Lung (tissue), 11 donors: ENCODE measurements at regions not wholly inside any gene's neighbourhood (a gene's known extent, or its start where the extent isn't known, plus 50 kb on each side); places are given as distances from the start of the nearest gene placed in this dataset.

ENCODE experiments used
- ATAC-seq: fragments of 200-7000 bp; cut with Tn5 transposase; one replicate; pipeline ENCODE4 v1.9.1; 2020; ENCODE audit warnings: moderate number of reproducible peaks; ENCODE audit not compliant: insufficient read depth, low FRiP score
- DNase-seq, 3 donors: peaks; one replicate each; pipeline ENCODE4 v3.0.0-alpha.2; 2013 to 2017
- H3K27ac ChIP-seq, 2 donors: one replicate each; pipeline ENCODE4 v1.5.1; 2013; ENCODE audit warnings: mild to moderate bottlenecking in 2 of 2, moderate library complexity in 2 of 2, control low read depth in 1 of 2, inconsistent platforms in 1 of 2, low read depth in 1 of 2, low read length in 1 of 2
- H3K27me3 ChIP-seq, 3 donors: one replicate each; pipeline ENCODE4 v1.5.1; 2013; ENCODE audit warnings: low read length in 2 of 3; ENCODE audit not compliant: control insufficient read depth in 3 of 3, insufficient read depth in 3 of 3
- H3K36me3 ChIP-seq, 4 donors: one replicate each; pipeline ENCODE4 v1.5.1; 2013; ENCODE audit warnings: low read length in 4 of 4, mild to moderate bottlenecking in 1 of 4, moderate library complexity in 1 of 4; ENCODE audit not compliant: control insufficient read depth in 4 of 4, insufficient read depth in 4 of 4
- H3K4me1 ChIP-seq, 5 donors: one replicate each; pipeline ENCODE4 v1.5.1; 2013; ENCODE audit warnings: low read length in 5 of 5, mild to moderate bottlenecking in 2 of 5, moderate library complexity in 1 of 5; ENCODE audit not compliant: control insufficient read depth in 5 of 5, insufficient read depth in 5 of 5
- H3K4me3 ChIP-seq: one replicate; pipeline ENCODE4 v1.5.1; 2013; ENCODE audit warnings: mild to moderate bottlenecking, control low read depth, moderate library complexity
- H3K9ac ChIP-seq, 2 donors: one replicate each; pipeline ENCODE4 v1.5.1; 2013; ENCODE audit warnings: low read length in 2 of 2, control low read depth in 1 of 2; ENCODE audit not compliant: insufficient read depth in 1 of 2
- H3K9me3 ChIP-seq, 4 donors: one replicate each; pipeline ENCODE4 v1.5.1; 2013; ENCODE audit warnings: low read length in 3 of 4, mild to moderate bottlenecking in 1 of 4, moderate library complexity in 1 of 4; ENCODE audit not compliant: control insufficient read depth in 4 of 4, insufficient read depth in 3 of 4
- WGBS, 2 donors: extraction: QIAGEN DNeasy Blood & Tissue Kit; methylation state at CpG; one replicate each; pipeline ENCODE4 v1.1.7; 2013; 5-methylcytosine and 5-hydroxymethylcytosine counted together
- TF ChIP-seq, protein P1 (sequence below): IDR thresholded peaks from 2 replicates; pipeline ENCODE4 v1.5.1; 2012; ENCODE audit warnings: mild to moderate bottlenecking; ENCODE audit errors: control extremely low read depth, extremely low read depth
- donor health status: control.
- donor health status: control.
- donor health status: Bipolar disorder and iron deficiency.
- donor health status: healthy.
- donor health status: DM: yes; HTN: yes; CAD: no.

DNA sequence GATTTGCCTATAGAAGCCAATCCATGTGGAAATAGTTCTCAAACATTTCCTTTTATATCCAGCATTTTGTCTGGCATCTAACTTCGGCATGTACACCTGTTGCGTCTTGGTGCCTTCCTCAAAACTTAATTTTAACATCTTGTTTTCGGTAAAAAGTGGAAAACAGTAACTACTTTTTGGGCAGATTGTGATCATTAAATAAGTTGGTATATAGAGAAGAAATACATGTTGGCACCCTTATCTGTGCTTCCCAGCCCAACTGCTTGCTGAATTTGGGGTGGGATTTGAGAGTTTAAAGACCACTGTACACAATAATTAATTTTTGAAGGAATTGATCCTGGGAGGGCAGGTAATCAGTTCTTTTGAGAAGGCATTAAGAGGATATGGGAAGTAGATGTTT lies 566.8 kb downstream of the PDCD6IP start:
- Histone ChIP-seq H3K4me3 (no peak overlapping the region), H3K27me3 (no peaks in the 10 kb centered on the region), H3K9ac (no peak overlapping the region), H3K27ac (no peak overlapping the region), H3K36me3 (no peaks in the 10 kb centered on the region), H3K4me1 (no peaks in the 10 kb centered on the region), H3K9me3 (no peaks in the 10 kb centered on the region)
- TF ChIP-seq, protein P1, sequence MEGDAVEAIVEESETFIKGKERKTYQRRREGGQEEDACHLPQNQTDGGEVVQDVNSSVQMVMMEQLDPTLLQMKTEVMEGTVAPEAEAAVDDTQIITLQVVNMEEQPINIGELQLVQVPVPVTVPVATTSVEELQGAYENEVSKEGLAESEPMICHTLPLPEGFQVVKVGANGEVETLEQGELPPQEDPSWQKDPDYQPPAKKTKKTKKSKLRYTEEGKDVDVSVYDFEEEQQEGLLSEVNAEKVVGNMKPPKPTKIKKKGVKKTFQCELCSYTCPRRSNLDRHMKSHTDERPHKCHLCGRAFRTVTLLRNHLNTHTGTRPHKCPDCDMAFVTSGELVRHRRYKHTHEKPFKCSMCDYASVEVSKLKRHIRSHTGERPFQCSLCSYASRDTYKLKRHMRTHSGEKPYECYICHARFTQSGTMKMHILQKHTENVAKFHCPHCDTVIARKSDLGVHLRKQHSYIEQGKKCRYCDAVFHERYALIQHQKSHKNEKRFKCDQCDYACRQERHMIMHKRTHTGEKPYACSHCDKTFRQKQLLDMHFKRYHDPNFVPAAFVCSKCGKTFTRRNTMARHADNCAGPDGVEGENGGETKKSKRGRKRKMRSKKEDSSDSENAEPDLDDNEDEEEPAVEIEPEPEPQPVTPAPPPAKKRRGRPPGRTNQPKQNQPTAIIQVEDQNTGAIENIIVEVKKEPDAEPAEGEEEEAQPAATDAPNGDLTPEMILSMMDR, result no peak
- no peak for ATAC-seq
- DNase-seq, result no peak
- whole genome bisulfite sequencing, 2 donors, result 93% methylated on average over 3 of the region's 3 CpGs

DNA sequence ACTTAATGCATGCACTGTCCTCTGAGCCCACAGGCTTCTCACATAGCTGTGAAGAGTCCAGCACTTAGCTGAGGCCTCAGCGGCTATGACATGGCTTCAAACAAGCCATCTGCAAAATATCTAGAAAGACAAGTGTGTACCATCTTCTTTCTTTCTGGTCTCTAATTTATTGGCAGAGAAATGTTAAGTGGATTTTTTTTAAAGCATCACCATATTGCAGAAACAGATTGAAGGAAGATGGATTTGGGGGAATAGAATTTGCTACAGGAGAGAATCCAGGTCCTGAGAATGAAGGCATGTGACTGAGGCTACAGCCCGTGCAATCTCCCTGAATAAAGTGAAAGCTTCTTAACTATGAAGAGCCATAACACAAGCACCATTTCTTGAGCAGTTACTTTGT lies 567.3 kb downstream of the PDCD6IP start:
- DNase-seq (no peak), ATAC-seq (no peak)
- H3K27ac ChIP-seq, result no peak overlapping the region
- TF ChIP-seq, protein P1, result no peak
- WGBS, 2 donors, result 83 to 92% methylated on average over 2 of the region's 2 CpGs
- no peak overlapping the region for H3K4me3 ChIP-seq
- no peaks in the 10 kb centered on the region for H3K4me1 ChIP-seq
- no peaks in the 10 kb centered on the region for H3K27me3 ChIP-seq
- peaks cover 0 to 2% (median 0%) of the 10 kb centered on the region in 4 donors for H3K9me3 ChIP-seq
- no peaks in the 10 kb centered on the region for H3K36me3 ChIP-seq
- no peak overlapping the region for H3K9ac ChIP-seq

DNA sequence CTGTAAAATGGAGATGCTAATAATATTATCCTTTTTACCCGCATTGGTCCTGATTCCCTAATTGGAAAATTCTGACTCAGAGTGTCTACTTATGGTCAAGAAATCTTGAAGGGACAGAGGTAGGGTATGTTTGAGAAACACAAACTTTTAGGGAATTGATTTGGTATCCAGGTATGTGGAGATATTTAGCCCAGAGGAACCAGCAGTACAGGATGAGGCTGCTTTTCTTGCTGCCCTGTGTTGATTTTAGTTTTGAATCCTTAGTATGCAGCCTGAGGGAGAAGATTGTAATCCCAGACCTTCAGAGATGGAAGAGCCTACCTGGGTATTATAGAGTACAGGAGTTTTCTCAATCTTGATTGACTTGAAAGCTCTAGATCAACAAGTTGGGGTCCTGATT lies 569.1 kb downstream of the PDCD6IP start:
- H3K27me3 ChIP-seq, result no peaks in the 10 kb centered on the region
- no peak overlapping the region for H3K27ac ChIP-seq
- TF ChIP-seq, protein P1, result no peak
- whole genome bisulfite sequencing, 2 donors, result 87 to 91% methylated on average over 1 of the region's 1 CpG
- DNase-seq (no peak), ATAC-seq (no peak)
- H3K4me1 ChIP-seq, result no peaks in the 10 kb centered on the region
- peaks cover 0 to 4% (median 0%) of the 10 kb centered on the region in 4 donors for H3K9me3 ChIP-seq
- H3K4me3 ChIP-seq, result no peak overlapping the region
- no peak overlapping the region for H3K9ac ChIP-seq
- H3K36me3 ChIP-seq, result no peaks in the 10 kb centered on the region

DNA sequence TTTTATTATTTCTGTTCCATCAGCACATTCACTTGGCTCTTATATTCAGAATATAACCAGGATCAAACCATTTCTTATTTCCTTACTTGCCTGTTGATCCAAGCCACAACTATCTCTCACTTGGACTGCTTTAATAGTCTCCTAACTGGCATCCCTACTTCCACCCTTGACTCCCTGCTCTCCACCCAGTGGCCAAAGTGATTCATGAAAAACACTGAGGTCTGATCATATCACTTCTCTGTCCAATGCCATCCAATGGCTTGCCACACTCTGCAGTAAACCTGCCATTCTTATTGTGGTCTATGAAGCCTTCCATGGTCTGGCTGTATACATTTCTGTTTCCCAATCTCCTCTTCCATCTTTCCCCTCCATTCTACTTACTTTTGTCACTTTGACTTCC lies 576.1 kb downstream of the PDCD6IP start:
- no peak for ATAC-seq
- Histone ChIP-seq H3K27me3 (no peaks in the 10 kb centered on the region), H3K9me3 (peaks cover 0 to 4% (median 0%) of the 10 kb centered on the region in 4 donors), H3K9ac (no peak overlapping the region), H3K27ac (no peak overlapping the region), H3K4me3 (no peak overlapping the region), H3K36me3 (no peaks in the 10 kb centered on the region), H3K4me1 (no peaks in the 10 kb centered on the region)
- TF ChIP-seq, protein P1, result no peak
- DNase-seq, result no peak
